Upper lobe of left lung (tissue), 6 donors: ENCODE measurements at regions not wholly inside any gene's neighbourhood (a gene's known extent, or its start where the extent isn't known, plus 50 kb on each side); places are given as distances from the start of the nearest gene placed in this dataset.

Experiments
- ATAC-seq, 2 donors: fragments of 200-7000 bp; cut with Tn5 transposase; one replicate each; pipeline ENCODE4 v1.9.1; 2022; ENCODE audit warnings: mild to moderate bottlenecking in 2 of 2, moderate library complexity in 2 of 2; ENCODE audit not compliant: low FRiP score in 2 of 2
- DNase-seq, 2 donors: peaks; one replicate each; pipeline ENCODE4 v3.0.0-alpha.2; 2019 to 2020
- H3K27ac ChIP-seq, 4 donors: fragments of 200-600 bp; sonication (generic); one replicate each; pipeline ENCODE4 v1.5.1; 2016 to 2019
- H3K27me3 ChIP-seq, 4 donors: fragments of 200-600 bp; sonication (generic); one replicate each; pipeline ENCODE4 v1.5.1; 2017 to 2019
- H3K36me3 ChIP-seq, 4 donors: fragments of 200-600 bp; sonication (generic); one replicate each; pipeline ENCODE4 v1.5.1; 2016 to 2019
- H3K4me1 ChIP-seq, 4 donors: fragments of 200-600 bp; sonication (generic); one replicate each; pipeline ENCODE4 v1.5.1; 2018 to 2019
- H3K4me3 ChIP-seq, 4 donors: fragments of 200-600 bp; sonication (generic); one replicate each; pipeline ENCODE4 v1.5.1; 2017 to 2019; ENCODE audit warnings: mild to moderate bottlenecking in 2 of 4, moderate library complexity in 1 of 4
- H3K9me3 ChIP-seq, 4 donors: fragments of 200-600 bp; sonication (generic); one replicate each; pipeline ENCODE4 v1.5.1; 2018 to 2019
- EP300 ChIP-seq, 4 donors: sonication (generic); formaldehyde crosslinking; IDR thresholded peaks; one replicate each; pipeline ENCODE4 v1.5.1; 2017; ENCODE audit warnings: antibody characterized with exemption in 4 of 4, control low read depth in 2 of 4
- POLR2A ChIP-seq, 4 donors: fragments of 450-650 bp; IDR thresholded peaks; one replicate each; pipeline ENCODE4 v1.5.1; 2016 to 2017; ENCODE audit warnings: antibody characterized with exemption in 4 of 4, mild to moderate bottlenecking in 2 of 4
- POLR2AphosphoS5 ChIP-seq, 2 donors: sonication (generic); formaldehyde crosslinking; IDR thresholded peaks; one replicate each; pipeline ENCODE4 v1.5.1; 2017; ENCODE audit warnings: antibody characterized with exemption in 2 of 2
- WGBS, 2 donors: methylation state at CpG; one replicate each; pipeline ENCODE4 v1.1.5; 2017 to 2018; 5-methylcytosine and 5-hydroxymethylcytosine counted together
- TF ChIP-seq, protein P1 (sequence below), 6 experiments: fragments of 450-650 bp in 4 of 6; fragments of 200-600 bp in 2 of 6; sonication (generic) in 2 of 6; IDR thresholded peaks; one replicate each; pipeline ENCODE4 v1.5.1; 2016 to 2019; ENCODE audit warnings: antibody characterized with exemption in 6 of 6
- donor health status: DM: no; HTN: no; CAD: no; lungs with moderate emphysema.
- donor health status: DM: no; HTN: yes; CAD: no; lungs with severe emphysema.

DNA sequence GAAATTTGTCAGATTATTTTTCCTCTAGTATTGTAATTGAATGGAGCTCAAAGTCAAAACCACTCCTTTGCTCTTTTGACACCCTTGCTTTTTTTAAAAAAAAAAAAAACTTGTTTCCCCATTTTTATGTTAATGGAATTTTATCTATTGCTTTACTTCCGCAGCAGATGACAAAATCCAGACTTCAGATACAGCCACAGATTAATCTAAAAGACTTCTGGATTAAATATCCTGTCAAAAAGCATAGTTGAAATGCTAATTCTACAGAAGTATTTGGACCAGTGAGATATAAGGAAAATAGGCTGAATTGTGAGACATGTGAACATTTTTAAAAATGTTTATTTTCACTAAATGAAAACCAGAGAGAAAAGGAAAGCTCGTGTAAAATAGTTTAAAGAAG is 341.4 kb downstream of the BMP2 start:
- Histone ChIP-seq H3K27me3 (no peaks in the 10 kb centered on the region), H3K27ac (no peak overlapping the region), H3K4me3 (no peak overlapping the region), H3K4me1 (no peaks in the 10 kb centered on the region), H3K9me3 (no peaks in the 10 kb centered on the region), H3K36me3 (no peaks in the 10 kb centered on the region)
- 78 to 86% methylated on average over 2 of the region's 2 CpGs for WGBS, 2 donors
- TF ChIP-seq, protein P1, sequence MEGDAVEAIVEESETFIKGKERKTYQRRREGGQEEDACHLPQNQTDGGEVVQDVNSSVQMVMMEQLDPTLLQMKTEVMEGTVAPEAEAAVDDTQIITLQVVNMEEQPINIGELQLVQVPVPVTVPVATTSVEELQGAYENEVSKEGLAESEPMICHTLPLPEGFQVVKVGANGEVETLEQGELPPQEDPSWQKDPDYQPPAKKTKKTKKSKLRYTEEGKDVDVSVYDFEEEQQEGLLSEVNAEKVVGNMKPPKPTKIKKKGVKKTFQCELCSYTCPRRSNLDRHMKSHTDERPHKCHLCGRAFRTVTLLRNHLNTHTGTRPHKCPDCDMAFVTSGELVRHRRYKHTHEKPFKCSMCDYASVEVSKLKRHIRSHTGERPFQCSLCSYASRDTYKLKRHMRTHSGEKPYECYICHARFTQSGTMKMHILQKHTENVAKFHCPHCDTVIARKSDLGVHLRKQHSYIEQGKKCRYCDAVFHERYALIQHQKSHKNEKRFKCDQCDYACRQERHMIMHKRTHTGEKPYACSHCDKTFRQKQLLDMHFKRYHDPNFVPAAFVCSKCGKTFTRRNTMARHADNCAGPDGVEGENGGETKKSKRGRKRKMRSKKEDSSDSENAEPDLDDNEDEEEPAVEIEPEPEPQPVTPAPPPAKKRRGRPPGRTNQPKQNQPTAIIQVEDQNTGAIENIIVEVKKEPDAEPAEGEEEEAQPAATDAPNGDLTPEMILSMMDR (IDR thresholded peaks at IDR 0.05) = no peak
- no peak for TF ChIP-seq EP300 (IDR thresholded peaks at IDR 0.05)
- no peak for TF ChIP-seq POLR2A (IDR thresholded peaks at IDR 0.05)
- no peak for TF ChIP-seq POLR2AphosphoS5 (IDR thresholded peaks at IDR 0.05)
- DNase-seq = no peak
- ATAC-seq = no peak

DNA sequence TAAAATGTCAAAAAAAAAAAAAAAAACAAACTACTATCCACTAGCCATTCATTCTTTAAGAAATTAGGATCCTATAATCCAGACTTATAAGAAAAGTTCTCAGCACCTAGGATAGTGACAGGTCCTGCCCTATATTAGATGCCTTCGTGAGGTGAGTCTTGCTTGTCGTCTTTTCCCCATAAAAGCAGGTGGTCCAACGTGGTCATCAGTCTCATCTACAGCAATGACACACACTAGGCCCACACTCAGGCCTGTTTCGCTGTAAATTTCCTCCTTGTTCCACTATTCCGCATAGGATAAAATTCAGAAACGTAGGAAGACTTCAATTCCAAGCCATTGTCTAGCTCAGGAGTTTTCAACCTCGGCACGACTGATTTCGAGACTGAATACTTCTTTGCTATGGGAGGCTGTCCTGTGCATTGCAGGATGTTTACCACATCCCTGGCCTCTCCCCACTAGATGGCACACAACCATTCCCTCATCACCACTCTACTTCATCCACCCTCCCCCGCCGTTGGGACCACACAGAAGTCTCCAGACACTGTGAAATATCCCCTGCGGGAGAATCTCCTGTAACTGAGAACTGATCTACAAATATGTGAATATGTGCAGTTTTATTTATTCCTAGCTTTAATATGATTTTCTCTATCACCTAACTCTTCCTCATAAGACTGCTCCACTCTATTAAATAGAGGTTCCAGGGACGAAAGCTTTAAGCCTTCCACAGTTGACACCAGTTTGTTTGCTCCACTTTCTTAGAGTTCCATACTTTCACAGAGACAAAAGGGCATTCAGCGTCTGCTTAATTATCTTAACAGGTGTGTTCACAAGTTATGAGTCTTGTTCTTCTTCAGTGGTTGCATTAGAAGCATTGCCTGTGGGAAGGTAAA is 346.3 kb downstream of the BMP2 start:
- no peaks in the 10 kb centered on the region for H3K36me3 ChIP-seq
- WGBS, 2 donors = 53 to 57% methylated on average over 14 of the region's 14 CpGs
- DNase-seq (no peak), ATAC-seq (peak; percentile 45 to 46)
- H3K27me3 ChIP-seq = no peaks in the 10 kb centered on the region
- no peak overlapping the region for H3K27ac ChIP-seq
- no peaks in the 10 kb centered on the region for H3K4me1 ChIP-seq
- H3K4me3 ChIP-seq = no peak overlapping the region
- TF ChIP-seq, protein P1 (IDR thresholded peaks at IDR 0.05) = peak in 2 of 6 experiments; percentile 13 to 24
- TF ChIP-seq EP300 (IDR thresholded peaks at IDR 0.05) = no peak
- no peaks in the 10 kb centered on the region for H3K9me3 ChIP-seq

DNA sequence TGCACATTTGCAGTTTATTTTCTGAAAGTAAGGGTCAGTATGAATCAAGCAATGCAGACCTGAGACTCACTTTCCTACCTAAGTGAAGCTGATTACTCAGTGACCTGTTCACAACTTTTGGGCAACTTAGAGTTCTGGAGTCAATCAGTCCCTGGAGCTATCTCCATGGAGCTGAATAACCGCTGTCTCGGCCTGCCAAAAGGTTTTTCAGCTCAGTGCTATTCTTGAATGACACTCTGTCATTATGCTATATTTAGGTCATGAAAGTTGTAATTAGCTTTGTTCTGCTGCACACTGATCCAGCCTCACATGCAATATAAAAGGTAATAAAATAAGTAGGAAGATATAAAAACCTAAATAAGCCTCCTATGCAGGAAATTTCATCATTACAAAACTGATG is 356.0 kb downstream of the BMP2 start:
- Histone ChIP-seq H3K4me1 (no peaks in the 10 kb centered on the region), H3K27me3 (no peaks in the 10 kb centered on the region), H3K9me3 (no peaks in the 10 kb centered on the region), H3K4me3 (no peak overlapping the region), H3K36me3 (no peaks in the 10 kb centered on the region), H3K27ac (no peak overlapping the region)
- no peak for ATAC-seq
- WGBS, 2 donors = 85 to 89% methylated on average over 2 of the region's 2 CpGs
- TF ChIP-seq POLR2AphosphoS5 (IDR thresholded peaks at IDR 0.05) (no peak), EP300 (IDR thresholded peaks at IDR 0.05) (no peak), POLR2A (IDR thresholded peaks at IDR 0.05) (no peak)
- TF ChIP-seq, protein P1 (IDR thresholded peaks at IDR 0.05) = no peak
- DNase-seq = no peak

DNA sequence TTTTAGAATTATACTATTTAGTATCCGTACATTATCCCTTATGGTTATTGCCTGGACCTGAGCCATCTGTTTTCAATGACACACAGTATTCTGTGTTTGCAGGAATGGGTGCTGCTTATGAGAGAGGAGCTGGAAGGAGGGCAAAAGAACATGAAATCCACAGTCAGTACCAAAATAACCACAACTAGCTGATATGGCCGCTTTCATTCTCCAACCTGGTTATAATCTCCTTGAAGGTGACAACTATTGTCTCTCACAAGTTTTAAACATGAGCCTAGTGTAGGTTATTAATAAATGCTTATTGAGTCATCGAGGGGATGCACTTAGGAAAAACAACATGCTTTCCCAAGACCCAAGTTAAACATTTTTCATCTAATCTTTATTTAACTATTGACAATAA is 356.6 kb downstream of the BMP2 start:
- Histone ChIP-seq H3K27me3 (no peaks in the 10 kb centered on the region), H3K27ac (no peak overlapping the region), H3K4me3 (no peak overlapping the region), H3K9me3 (no peaks in the 10 kb centered on the region), H3K4me1 (no peaks in the 10 kb centered on the region), H3K36me3 (no peaks in the 10 kb centered on the region)
- TF ChIP-seq EP300 (IDR thresholded peaks at IDR 0.05) (no peak), POLR2AphosphoS5 (IDR thresholded peaks at IDR 0.05) (no peak), POLR2A (IDR thresholded peaks at IDR 0.05) (no peak)
- TF ChIP-seq, protein P1 (IDR thresholded peaks at IDR 0.05) = no peak
- DNase-seq (no peak), ATAC-seq (no peak)
- WGBS, 2 donors = 81 to 92% methylated on average over 3 of the region's 3 CpGs

DNA sequence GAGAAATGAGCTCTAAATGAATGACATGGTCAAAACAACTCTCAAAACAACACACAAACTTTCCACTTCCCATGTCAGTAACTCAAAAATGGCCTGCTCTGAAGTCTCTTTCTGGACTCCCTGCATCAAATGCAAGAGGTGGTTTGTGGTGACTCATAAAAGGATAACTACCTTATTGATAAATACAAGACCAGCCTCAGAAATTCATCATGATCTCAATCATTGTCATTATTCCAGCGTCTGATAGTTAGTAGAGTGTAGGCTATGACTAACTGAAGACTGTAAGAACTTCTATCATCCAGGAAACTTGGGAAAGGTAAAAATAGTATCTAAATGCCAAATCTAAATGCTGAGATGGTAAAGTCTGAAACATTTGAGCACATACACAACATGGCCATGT is 369.4 kb downstream of the BMP2 start:
- no peak overlapping the region for H3K27ac ChIP-seq

More for the DNA sequence above, 369.4 kb downstream of the BMP2 start:
- H3K9me3 ChIP-seq = no peaks in the 10 kb centered on the region
- no peak for ATAC-seq
- H3K27me3 ChIP-seq = no peaks in the 10 kb centered on the region
- no peak for DNase-seq
- no peaks in the 10 kb centered on the region for H3K36me3 ChIP-seq
- H3K4me1 ChIP-seq = no peaks in the 10 kb centered on the region
- no peak overlapping the region for H3K4me3 ChIP-seq
- TF ChIP-seq EP300 (IDR thresholded peaks at IDR 0.05) = no peak
- TF ChIP-seq POLR2A (IDR thresholded peaks at IDR 0.05) = no peak
- TF ChIP-seq, protein P1 (IDR thresholded peaks at IDR 0.05) = no peak
- no peak for TF ChIP-seq POLR2AphosphoS5 (IDR thresholded peaks at IDR 0.05)
- WGBS, 2 donors = 88 to 96% methylated on average over 1 of the region's 1 CpG
